ENCODE measurements at regions not wholly inside any gene's neighbourhood (a gene's known extent, or its start where the extent isn't known, plus 50 kb on each side); places are given as distances from the start of the nearest gene placed in this dataset.

DNA sequence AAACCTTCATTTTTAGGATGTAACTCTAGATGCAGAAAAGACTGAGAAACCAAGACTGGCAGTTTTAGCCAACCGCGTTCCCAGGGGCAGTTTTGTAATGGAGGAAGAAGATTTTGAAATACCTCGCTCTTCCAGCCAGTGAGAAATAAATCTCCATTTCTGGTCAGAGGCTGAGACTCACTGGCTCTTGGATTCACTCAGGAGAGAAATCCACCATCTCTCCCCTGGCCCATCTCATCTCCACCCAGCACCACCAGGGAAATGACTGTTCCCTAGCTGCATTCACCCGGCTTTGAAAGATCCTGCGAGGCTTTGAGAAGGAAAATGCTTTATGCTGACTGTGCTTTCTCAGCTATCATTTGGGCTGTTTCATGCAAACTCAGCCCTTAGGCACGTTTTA lies 185.2 kb downstream of the SOX9 start:
- TF ChIP-seq, protein P1, sequence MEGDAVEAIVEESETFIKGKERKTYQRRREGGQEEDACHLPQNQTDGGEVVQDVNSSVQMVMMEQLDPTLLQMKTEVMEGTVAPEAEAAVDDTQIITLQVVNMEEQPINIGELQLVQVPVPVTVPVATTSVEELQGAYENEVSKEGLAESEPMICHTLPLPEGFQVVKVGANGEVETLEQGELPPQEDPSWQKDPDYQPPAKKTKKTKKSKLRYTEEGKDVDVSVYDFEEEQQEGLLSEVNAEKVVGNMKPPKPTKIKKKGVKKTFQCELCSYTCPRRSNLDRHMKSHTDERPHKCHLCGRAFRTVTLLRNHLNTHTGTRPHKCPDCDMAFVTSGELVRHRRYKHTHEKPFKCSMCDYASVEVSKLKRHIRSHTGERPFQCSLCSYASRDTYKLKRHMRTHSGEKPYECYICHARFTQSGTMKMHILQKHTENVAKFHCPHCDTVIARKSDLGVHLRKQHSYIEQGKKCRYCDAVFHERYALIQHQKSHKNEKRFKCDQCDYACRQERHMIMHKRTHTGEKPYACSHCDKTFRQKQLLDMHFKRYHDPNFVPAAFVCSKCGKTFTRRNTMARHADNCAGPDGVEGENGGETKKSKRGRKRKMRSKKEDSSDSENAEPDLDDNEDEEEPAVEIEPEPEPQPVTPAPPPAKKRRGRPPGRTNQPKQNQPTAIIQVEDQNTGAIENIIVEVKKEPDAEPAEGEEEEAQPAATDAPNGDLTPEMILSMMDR (IDR thresholded peaks at IDR 0.05; ENCODE audit: insufficient read depth, low read length, poor library complexity, severe bottlenecking) = no peak
- no peak for TF ChIP-seq EZH2phosphoT487 (conservative IDR thresholded peaks at IDR 0.05; ENCODE audit: low read length)
- no peak overlapping the region for H3K4me3 ChIP-seq (ENCODE audit: insufficient read depth, low read length, poor library complexity, severe bottlenecking)
- no peaks in the 10 kb centered on the region for H3K79me2 ChIP-seq (ENCODE audit: insufficient read depth, low read length)
- no peak overlapping the region for H3K27ac ChIP-seq (ENCODE audit: low read depth, low read length)
- H3K36me3 ChIP-seq (ENCODE audit: low read length) = no peaks in the 10 kb centered on the region
- H3K9me3 ChIP-seq (ENCODE audit: insufficient read depth, low read length) = no peaks in the 10 kb centered on the region
- no peak overlapping the region for H3K4me2 ChIP-seq (ENCODE audit: low read depth, low read length, poor library complexity, severe bottlenecking)
- H3K9ac ChIP-seq (ENCODE audit: low read length) = no peak overlapping the region
- H4K20me1 ChIP-seq (ENCODE audit: low read depth, low read length) = no peaks in the 10 kb centered on the region
- H3F3A ChIP-seq (ENCODE audit: insufficient read depth) = no peaks in the 10 kb centered on the region
- no peaks in the 10 kb centered on the region for H3K9me2 ChIP-seq (replicated peaks; ENCODE audit: insufficient read depth, low read length)
- no peaks in the 10 kb centered on the region for H3K27me3 ChIP-seq (ENCODE audit: low read length)
- H2AFZ ChIP-seq (ENCODE audit: low read depth, low read length, severe bottlenecking) = no peak overlapping the region

DNA sequence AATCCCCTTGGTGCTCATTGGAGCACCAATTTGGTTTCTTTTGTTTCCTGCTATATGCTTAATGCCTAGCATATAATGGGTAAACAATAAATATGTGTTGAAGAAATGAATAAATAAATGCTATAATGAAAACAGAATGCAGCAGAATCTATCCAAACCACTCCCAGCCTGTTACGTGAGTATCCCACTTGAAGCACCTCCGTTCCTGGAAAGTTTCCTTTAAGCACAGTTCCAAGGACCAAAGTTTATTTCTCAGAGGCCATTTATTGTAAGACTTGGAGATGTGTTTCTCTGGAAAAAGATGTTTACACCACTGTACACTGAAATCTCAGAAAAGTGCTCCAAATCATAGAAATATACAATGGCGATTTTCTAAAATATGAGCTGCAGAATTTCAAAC lies 187.0 kb downstream of the SOX9 start:
- Histone ChIP-seq H2AFZ (ENCODE audit: low read depth, low read length, severe bottlenecking) (no peak overlapping the region), H3K4me2 (ENCODE audit: low read depth, low read length, poor library complexity, severe bottlenecking) (no peak overlapping the region), H3K27ac (ENCODE audit: low read depth, low read length) (no peak overlapping the region), H3K9ac (ENCODE audit: low read length) (no peak overlapping the region), H3F3A (ENCODE audit: insufficient read depth) (no peaks in the 10 kb centered on the region), H3K36me3 (ENCODE audit: low read length) (no peaks in the 10 kb centered on the region), H3K4me3 (ENCODE audit: insufficient read depth, low read length, poor library complexity, severe bottlenecking) (no peak overlapping the region), H3K27me3 (ENCODE audit: low read length) (no peaks in the 10 kb centered on the region), H4K20me1 (ENCODE audit: low read depth, low read length) (no peaks in the 10 kb centered on the region), H3K9me2 (replicated peaks; ENCODE audit: insufficient read depth, low read length) (no peaks in the 10 kb centered on the region), H3K79me2 (ENCODE audit: insufficient read depth, low read length) (no peaks in the 10 kb centered on the region), H3K9me3 (ENCODE audit: insufficient read depth, low read length) (no peaks in the 10 kb centered on the region)
- no peak for TF ChIP-seq EZH2phosphoT487 (conservative IDR thresholded peaks at IDR 0.05; ENCODE audit: low read length)
- TF ChIP-seq, protein P1 (IDR thresholded peaks at IDR 0.05; ENCODE audit: insufficient read depth, low read length, poor library complexity, severe bottlenecking) = no peak

DNA sequence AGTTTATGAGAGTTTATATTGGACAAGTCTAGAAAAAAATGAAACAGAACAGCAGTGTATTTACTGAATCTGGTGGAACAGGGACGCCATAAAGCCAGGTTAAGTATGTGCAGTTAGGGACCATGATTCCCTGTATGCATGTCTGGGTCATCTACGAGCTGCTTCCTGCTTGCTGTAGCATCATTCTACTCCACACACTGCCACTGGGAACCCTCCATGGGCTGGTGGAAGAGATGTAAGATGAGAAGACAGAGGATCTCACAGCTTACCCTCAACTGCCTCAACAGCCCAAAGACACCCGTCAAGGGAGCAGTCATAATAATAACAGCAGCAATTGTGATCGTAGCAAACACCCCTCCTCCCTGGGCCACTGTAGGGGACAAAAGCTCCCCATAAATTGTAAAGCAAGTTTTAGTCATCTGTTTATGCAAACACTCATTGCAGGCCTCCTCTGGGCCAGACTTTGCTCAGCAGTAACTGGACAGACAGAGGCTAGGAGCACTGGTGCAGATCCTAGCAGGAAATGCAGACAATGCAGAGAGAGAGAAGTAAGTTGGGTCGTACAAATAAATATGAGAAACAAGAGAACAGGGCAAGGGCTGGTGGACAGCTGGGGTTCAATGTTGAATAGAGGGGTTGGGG lies 188.0 kb downstream of the SOX9 start:
- Histone ChIP-seq H3K9me2 (replicated peaks; ENCODE audit: insufficient read depth, low read length) (no peaks in the 10 kb centered on the region), H3K4me3 (ENCODE audit: insufficient read depth, low read length, poor library complexity, severe bottlenecking) (no peak overlapping the region), H3K9ac (ENCODE audit: low read length) (no peak overlapping the region), H3K27ac (ENCODE audit: low read depth, low read length) (no peak overlapping the region), H2AFZ (ENCODE audit: low read depth, low read length, severe bottlenecking) (no peak overlapping the region), H3K79me2 (ENCODE audit: insufficient read depth, low read length) (no peaks in the 10 kb centered on the region), H3F3A (ENCODE audit: insufficient read depth) (no peaks in the 10 kb centered on the region), H4K20me1 (ENCODE audit: low read depth, low read length) (no peaks in the 10 kb centered on the region), H3K27me3 (ENCODE audit: low read length) (no peaks in the 10 kb centered on the region), H3K9me3 (ENCODE audit: insufficient read depth, low read length) (no peaks in the 10 kb centered on the region), H3K4me2 (ENCODE audit: low read depth, low read length, poor library complexity, severe bottlenecking) (no peak overlapping the region), H3K36me3 (ENCODE audit: low read length) (no peaks in the 10 kb centered on the region)
- TF ChIP-seq, protein P1 (IDR thresholded peaks at IDR 0.05; ENCODE audit: insufficient read depth, low read length, poor library complexity, severe bottlenecking) = no peak
- TF ChIP-seq EZH2phosphoT487 (conservative IDR thresholded peaks at IDR 0.05; ENCODE audit: low read length) = no peak
